Activated CD4-positive, alpha-beta memory T cell treated with anti-CD3 and anti-CD28 coated beads for 36 hours (primary cell): ENCODE measurements at regions not wholly inside any gene's neighbourhood (a gene's known extent, or its start where the extent isn't known, plus 50 kb on each side); places are given as distances from the start of the nearest gene placed in this dataset.

Experiments
- CTCF ChIA-PET: fragments of 350-600 bp; sonication (Branson Sonifier 250); formaldehyde crosslinking; loops from one replicate; lab custom pipeline; 2021; ENCODE audit warnings: antibody characterized with exemption, inconsistent platforms; lab: Charles Lee
- POLR2A ChIA-PET: fragments of 350-600 bp; sonication (Branson Sonifier 250); formaldehyde crosslinking; loops from one replicate; lab custom pipeline; 2021; ENCODE audit warnings: antibody characterized with exemption; lab: Charles Lee
- DNase-seq: peaks from one replicate; pipeline ENCODE4 v3.0.0-alpha.2; 2020
- H3K27ac Mint-ChIP-seq: one replicate; pipeline ENCODE4 v1.8.0; 2021; ENCODE audit warnings: mixed read lengths
- H3K27me3 Mint-ChIP-seq: one replicate; pipeline ENCODE4 v1.8.0; 2021; ENCODE audit warnings: mixed read lengths
- H3K36me3 Mint-ChIP-seq: one replicate; pipeline ENCODE4 v1.8.0; 2021; ENCODE audit warnings: mixed read lengths
- H3K4me1 Mint-ChIP-seq: one replicate; pipeline ENCODE4 v1.8.0; 2021; ENCODE audit warnings: low read depth, mixed read lengths
- H3K4me3 Mint-ChIP-seq: one replicate; pipeline ENCODE4 v1.8.0; 2021; ENCODE audit warnings: mild to moderate bottlenecking, mixed read lengths
- H3K9me3 Mint-ChIP-seq: one replicate; pipeline ENCODE4 v1.8.0; 2021; ENCODE audit warnings: mixed read lengths
- intact Hi-C: fragments of 100-400 bp; cut with micrococcal nuclease; formaldehyde crosslinking; loops from one replicate; pipeline ENCODE4 v1.15.1; 2023

DNA sequence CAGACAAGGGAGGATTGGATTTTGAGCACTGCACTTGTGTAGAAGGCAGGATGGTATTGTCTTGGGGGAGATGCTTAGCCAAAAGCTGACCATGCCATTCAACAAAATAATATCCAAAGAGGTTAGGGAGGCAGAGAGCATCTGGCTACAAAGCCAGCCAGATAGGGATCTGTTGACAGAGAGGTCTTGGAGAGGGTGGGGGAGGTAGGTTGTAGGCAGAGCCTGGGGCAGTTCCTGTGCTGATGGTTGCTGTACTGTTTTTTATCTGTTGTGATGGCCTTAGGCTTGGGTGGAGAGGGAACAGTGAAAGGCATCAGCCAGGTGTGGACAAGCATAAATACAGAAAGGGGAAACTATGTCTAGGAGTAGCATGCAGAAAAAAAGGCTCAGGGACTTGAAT, 100.9 kb downstream of the AQP4 start:
- no peak for DNase-seq
- ChIA-PET POLR2A (no interaction called here), CTCF (no interaction called here)
- H3K4me1 Mint-ChIP-seq = no peaks in the 10 kb centered on the region
- H3K4me3 Mint-ChIP-seq = no peak overlapping the region
- intact Hi-C loops = no loop called here
- H3K36me3 Mint-ChIP-seq = no peaks in the 10 kb centered on the region
- H3K27ac Mint-ChIP-seq = no peak overlapping the region
- H3K9me3 Mint-ChIP-seq = peaks cover 7% of the 10 kb centered on the region
- no peaks in the 10 kb centered on the region for H3K27me3 Mint-ChIP-seq

DNA sequence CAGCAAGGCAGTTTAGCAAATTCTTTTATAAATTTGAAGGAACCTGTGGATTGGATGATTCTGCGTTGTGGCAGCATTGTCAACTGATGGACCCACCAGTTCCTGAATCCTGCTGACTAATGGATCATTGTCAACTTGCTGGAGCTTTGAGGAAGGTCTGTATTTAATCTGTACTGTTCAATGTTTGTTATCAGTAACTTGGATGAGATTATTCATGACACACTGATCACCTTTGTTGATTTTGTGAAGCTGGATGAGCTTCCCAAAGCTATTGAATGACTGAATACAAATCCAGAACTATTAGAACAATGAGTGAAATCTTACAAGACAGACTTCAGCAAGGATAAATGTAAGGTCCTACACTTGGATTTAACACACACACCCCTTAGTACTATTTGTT, 101.3 kb downstream of the AQP4 start:
- Mint-ChIP-seq H3K27ac (no peak overlapping the region), H3K4me3 (no peak overlapping the region), H3K9me3 (peaks cover 7% of the 10 kb centered on the region), H3K4me1 (no peaks in the 10 kb centered on the region), H3K36me3 (no peaks in the 10 kb centered on the region), H3K27me3 (no peaks in the 10 kb centered on the region)
- CTCF ChIA-PET = no interaction called here
- intact Hi-C loops = no loop called here
- POLR2A ChIA-PET = no interaction called here
- DNase-seq = no peak

DNA sequence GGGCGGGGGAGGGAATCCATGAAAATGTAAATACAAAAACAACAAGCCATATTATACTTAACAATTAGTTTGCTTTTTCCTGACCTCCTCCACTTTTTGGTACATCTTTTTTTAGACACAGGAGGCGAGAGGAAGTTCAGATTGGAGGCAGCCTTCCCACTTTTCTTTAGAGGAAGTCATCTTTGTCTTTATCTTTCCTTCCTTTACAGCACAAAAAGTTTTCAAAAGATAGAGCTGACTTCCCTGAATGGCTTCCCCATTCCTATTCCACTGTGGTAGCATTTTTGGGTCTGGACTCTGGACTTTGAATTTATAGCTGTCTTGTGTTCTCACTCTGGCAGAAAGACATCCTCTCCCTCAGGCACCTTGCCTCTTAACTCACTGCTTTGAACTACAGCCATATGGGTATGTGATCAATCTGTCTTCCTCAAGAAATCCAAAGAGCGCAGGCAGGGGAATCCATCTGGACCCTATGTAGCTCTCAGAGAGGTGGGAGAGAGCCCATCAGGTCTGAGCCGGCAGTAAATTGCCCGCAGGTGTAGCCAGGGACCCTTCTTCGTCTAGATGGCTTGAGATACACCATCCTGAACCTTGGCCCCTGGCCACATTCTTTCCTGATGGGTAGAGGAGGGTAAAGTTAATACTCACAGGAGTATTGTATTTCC, 101.9 kb downstream of the AQP4 start:
- intact Hi-C loops = no loop called here
- POLR2A ChIA-PET = no interaction called here

DNA sequence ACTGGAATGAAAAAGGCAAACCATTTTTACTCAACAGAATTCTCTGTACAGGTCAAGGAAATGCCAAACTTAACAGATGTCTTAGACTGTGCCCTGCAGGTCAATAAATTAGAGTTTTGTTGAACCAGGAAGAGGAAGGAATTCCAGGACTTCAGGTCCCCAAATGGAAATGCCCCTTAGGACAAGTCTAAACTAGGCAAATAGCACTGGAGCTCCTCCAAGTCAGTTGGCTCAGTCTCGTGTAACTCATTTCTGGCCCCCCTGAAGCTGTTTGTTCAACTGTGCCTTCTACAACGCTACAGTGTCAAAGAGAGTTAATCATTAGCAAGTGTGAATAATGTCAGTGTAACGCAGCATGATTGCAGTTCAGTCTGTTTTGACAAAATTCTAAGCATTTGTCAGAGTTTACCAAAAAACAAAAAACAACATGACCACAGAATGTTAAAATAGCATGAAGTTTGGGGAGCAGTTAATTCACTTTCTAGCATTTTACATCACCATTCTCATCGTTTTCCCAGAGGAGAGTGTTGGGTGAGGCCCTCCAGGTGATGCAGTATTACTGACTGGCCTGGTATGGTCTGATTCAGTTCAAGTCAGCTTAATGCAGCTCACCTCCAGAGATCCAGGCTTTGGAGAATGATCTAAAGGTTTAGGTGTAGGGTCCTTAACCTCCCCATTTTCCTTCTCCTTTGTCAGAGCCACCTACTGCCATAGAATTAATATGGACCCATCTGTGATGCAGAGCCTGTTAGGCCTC, 108.1 kb downstream of the AQP4 start:
- Mint-ChIP-seq H3K9me3 (peaks cover 5% of the 10 kb centered on the region), H3K27ac (no peak overlapping the region), H3K36me3 (no peaks in the 10 kb centered on the region), H3K4me3 (no peak overlapping the region), H3K4me1 (no peaks in the 10 kb centered on the region), H3K27me3 (no peaks in the 10 kb centered on the region)
- ChIA-PET CTCF (no interaction called here), POLR2A (no interaction called here)
- no peak for DNase-seq
- intact Hi-C loops = no loop called here

More for the DNA sequence above, 101.9 kb downstream of the AQP4 start:
- Mint-ChIP-seq H3K27me3 (no peaks in the 10 kb centered on the region), H3K36me3 (no peaks in the 10 kb centered on the region), H3K4me3 (no peak overlapping the region), H3K9me3 (peaks cover 7% of the 10 kb centered on the region), H3K27ac (no peak overlapping the region), H3K4me1 (no peaks in the 10 kb centered on the region)
- DNase-seq = no peak
- CTCF ChIA-PET = no interaction called here

DNA sequence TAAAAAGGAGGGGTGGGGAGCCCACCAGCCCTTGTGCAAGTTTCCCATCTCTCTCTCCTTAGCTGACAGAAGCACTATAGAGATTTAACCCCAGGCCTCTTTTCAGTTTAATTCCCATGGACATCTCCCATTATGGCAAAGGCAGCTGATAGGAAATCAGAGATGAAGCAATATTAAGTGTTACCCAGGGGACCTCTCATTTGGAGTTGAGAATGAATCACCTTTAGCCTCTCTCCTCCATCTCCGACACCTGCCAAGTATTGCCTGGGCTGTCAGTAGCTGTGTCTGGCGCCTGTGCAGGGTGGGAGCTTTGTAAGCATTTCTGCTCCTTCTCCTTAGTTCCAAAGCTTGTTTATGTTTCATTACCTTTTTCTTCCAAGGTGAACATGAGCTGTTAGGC, 109.0 kb downstream of the AQP4 start:
- H3K4me1 Mint-ChIP-seq = no peaks in the 10 kb centered on the region
- no peak for DNase-seq
- no peaks in the 10 kb centered on the region for H3K36me3 Mint-ChIP-seq
- ChIA-PET CTCF (no interaction called here), POLR2A (no interaction called here)
- no peak overlapping the region for H3K27ac Mint-ChIP-seq
- no peak overlapping the region for H3K4me3 Mint-ChIP-seq
- H3K9me3 Mint-ChIP-seq = peaks cover 1% of the 10 kb centered on the region
- intact Hi-C loops = no loop called here
- no peaks in the 10 kb centered on the region for H3K27me3 Mint-ChIP-seq

DNA sequence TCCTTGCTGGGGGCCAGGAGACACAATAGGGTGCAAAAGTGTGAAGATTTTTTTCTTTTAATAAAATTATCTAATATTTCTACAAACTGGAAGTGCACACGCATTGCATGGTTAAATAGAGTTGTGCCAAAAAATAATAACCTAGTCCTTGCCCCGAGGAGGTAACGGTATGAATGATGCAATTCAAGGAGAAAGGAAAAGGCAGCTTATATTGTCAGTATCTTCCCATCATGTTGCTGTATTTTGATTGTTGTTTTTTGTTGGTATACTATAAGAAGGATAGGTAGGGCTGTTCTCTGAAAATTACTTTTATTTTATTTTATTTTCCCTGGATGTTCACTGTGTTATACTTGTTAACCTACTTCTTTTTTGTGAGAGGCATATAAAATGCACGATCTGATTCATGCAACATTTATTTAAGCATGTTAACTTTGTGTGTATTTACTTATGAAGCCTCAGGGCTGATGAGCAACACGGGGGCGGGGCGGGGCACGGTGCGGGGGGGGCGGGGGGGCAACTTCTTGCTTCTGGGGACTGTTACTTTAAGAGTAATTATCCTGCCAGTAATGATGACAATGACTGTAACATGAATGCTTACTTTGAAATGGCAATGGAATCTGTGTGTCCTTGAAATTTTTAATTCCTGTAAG, 118.6 kb downstream of the AQP4 start:
- H3K9me3 Mint-ChIP-seq = no peaks in the 10 kb centered on the region
- H3K36me3 Mint-ChIP-seq = no peaks in the 10 kb centered on the region
- POLR2A ChIA-PET = no interaction called here
- no peaks in the 10 kb centered on the region for H3K27me3 Mint-ChIP-seq
- H3K4me3 Mint-ChIP-seq = no peak overlapping the region
- DNase-seq = no peak
- no peaks in the 10 kb centered on the region for H3K4me1 Mint-ChIP-seq
- no peak overlapping the region for H3K27ac Mint-ChIP-seq
- intact Hi-C loops = no loop called here
- CTCF ChIA-PET = no interaction called here

DNA sequence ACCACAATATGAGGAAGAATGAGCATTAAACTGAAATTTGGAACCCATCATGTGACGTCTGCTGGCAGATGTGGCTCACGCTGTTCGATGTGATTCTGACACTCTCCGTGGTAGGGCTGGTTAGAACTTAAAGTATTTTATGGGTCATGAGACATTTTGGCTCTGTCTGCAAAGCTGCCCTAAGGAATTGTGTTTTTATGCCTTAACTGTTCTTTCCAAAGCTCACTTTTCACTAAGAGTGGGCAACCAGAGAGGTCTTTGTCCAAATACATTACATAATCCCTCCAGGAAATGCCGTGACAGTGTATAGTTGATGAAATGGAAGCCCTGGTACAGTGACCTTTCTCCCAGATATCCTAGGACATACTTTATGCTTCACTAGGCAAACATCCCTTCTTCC, 119.1 kb downstream of the AQP4 start:
- Mint-ChIP-seq H3K27me3 (no peaks in the 10 kb centered on the region), H3K4me1 (no peaks in the 10 kb centered on the region), H3K36me3 (no peaks in the 10 kb centered on the region), H3K4me3 (no peak overlapping the region), H3K9me3 (no peaks in the 10 kb centered on the region), H3K27ac (no peak overlapping the region)
- ChIA-PET CTCF (no interaction called here), POLR2A (no interaction called here)
- DNase-seq = no peak
- intact Hi-C loops = no loop called here

DNA sequence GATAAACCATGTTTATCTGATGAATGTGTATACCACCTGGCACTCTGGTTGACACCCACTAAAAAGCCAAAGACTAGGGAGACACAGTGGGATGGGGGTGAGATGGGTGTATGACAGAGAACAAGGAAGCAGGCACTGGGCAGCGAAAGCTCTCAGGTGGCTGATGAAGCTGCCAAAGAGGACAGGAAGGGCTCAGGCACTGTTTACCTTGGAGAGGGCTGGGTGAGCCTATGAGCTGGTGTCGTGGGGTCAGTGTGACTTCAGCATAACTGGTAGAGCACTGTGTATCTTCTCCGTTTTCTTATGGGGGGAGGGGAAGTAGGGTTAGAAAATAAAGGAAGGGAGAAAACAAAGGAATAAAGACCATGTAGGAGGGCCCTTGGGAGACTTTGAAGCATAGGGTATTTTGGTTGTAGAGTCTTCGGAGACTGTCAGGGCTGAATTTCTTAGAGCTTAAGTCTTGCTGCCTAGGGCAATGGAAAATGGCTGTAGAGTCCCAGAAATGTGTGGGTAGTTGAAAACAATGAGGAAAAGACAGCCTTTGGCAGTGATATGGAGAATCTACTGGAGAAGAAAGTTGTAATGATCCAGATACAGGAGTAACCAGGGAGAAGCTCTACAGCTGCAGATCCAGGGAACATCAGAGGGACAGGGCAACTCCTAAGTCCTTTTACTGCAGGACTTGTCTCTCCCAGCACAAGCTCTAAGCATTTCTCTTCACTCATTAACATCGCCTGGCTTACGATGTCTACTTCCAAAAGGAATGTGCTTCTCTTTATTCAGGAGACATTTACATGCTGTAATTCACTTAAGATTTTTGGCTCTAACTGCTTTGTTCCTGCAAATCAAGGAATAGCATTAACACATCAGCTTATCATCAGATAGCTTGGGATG, 120.0 kb downstream of the AQP4 start:
- H3K4me1 Mint-ChIP-seq = no peaks in the 10 kb centered on the region

DNA sequence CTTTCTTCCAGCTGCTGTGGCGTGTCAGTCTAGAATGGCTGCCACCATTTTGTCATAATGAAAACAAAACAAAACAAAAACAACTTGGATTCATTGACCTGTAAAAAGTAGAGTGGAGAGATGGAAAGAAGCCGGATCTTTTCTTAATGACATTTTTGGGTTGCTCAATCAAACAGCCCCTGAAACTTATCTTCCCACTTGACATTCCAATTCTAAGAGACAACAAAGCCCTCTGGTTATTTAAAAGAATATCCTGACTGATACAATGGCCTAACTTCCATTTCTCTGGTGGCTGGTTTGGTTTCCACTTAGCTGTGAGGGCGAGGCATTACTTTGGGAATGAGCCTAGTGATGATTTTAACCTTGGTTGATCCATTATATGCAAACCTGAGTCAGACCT, 123.7 kb downstream of the AQP4 start:
- H3K4me3 Mint-ChIP-seq = no peak overlapping the region
- no peak overlapping the region for H3K27ac Mint-ChIP-seq
- POLR2A ChIA-PET = no interaction called here
- intact Hi-C loops = no loop called here
- H3K9me3 Mint-ChIP-seq = no peaks in the 10 kb centered on the region
- no peak for DNase-seq
- CTCF ChIA-PET = no interaction called here
- H3K36me3 Mint-ChIP-seq = no peaks in the 10 kb centered on the region
- H3K4me1 Mint-ChIP-seq = no peaks in the 10 kb centered on the region
- no peaks in the 10 kb centered on the region for H3K27me3 Mint-ChIP-seq

More for the DNA sequence above, 120.0 kb downstream of the AQP4 start:
- H3K27me3 Mint-ChIP-seq = no peaks in the 10 kb centered on the region
- no peaks in the 10 kb centered on the region for H3K36me3 Mint-ChIP-seq
- CTCF ChIA-PET = interaction anchor here (0.6 kb wide), 1 partner anchor 8 kb away, joined by 3 read pairs; no protein-coding TSS in a partner anchor
- POLR2A ChIA-PET = no interaction called here
- intact Hi-C loops = no loop called here
- no peaks in the 10 kb centered on the region for H3K9me3 Mint-ChIP-seq
- H3K4me3 Mint-ChIP-seq = no peak overlapping the region
- no peak overlapping the region for H3K27ac Mint-ChIP-seq
- DNase-seq = no peak

DNA sequence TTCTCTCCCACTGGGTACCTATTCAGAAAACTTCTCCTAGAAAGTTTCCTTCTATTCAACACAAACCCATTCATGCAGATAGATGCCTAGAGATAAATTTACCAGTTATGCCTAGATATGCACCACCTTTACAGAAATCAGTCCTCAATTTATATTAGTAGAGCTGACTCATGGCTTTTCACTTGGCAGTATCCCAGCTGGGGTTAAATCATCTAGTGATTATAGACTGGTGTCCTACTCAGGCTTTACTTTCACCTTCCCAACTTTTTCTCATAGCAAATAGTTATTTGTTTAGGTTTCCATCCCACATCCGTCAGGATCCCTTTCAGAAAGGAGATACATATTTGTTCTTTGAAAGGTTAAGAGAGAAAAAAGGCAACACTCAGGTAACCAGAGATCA, 124.5 kb downstream of the AQP4 start:
- Mint-ChIP-seq H3K9me3 (no peaks in the 10 kb centered on the region), H3K4me3 (no peak overlapping the region), H3K36me3 (no peaks in the 10 kb centered on the region), H3K4me1 (no peaks in the 10 kb centered on the region), H3K27me3 (no peaks in the 10 kb centered on the region), H3K27ac (no peak overlapping the region)
- ChIA-PET POLR2A (no interaction called here), CTCF (no interaction called here)
- no peak for DNase-seq
- intact Hi-C loops = no loop called here

DNA sequence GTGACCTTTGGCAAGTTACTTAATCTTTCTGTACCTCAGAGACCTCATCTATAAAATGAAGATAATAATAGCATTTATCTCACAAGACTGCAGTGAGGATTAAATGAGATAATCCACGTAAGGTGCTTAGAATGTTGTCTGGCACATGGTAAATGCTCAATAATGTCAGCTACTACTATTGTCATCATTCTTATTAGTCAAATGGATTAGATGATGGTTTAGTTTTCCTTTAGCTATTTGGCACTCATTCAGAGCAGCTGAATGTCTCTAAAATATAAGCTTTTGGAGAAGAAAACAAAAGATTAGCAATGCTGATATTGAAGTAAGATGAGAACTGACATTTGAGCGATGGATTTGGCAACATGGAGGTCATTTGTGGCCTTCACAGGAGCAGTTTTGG, 125.1 kb downstream of the AQP4 start:
- Mint-ChIP-seq H3K27ac (no peak overlapping the region), H3K27me3 (no peaks in the 10 kb centered on the region), H3K9me3 (no peaks in the 10 kb centered on the region), H3K36me3 (no peaks in the 10 kb centered on the region), H3K4me3 (no peak overlapping the region), H3K4me1 (no peaks in the 10 kb centered on the region)
- DNase-seq = no peak
- ChIA-PET CTCF (no interaction called here), POLR2A (no interaction called here)
- intact Hi-C loops = no loop called here

DNA sequence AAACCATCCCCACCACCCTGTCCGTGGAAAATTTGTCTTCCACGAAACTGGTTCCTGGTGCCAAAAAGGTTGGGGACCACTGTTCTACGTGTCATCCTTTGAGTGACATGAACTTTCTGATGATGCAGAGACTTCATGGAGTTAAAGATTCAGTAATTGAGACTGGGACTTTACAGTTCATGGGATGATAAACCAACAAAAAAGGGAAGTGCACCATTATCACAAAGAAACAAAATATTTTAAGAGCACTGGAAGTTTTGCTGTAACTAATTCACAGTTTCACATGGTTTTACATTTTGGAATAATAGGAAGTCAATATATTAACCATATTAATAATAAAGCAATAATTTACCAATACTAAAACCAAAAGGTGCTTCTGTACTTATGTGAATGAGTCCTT, 126.8 kb downstream of the AQP4 start:
- no peaks in the 10 kb centered on the region for H3K36me3 Mint-ChIP-seq

More for the DNA sequence above, 126.8 kb downstream of the AQP4 start:
- CTCF ChIA-PET = no interaction called here
- Mint-ChIP-seq H3K27me3 (no peaks in the 10 kb centered on the region), H3K4me1 (no peaks in the 10 kb centered on the region), H3K27ac (no peak overlapping the region), H3K4me3 (no peak overlapping the region), H3K9me3 (no peaks in the 10 kb centered on the region)
- intact Hi-C loops = no loop called here
- DNase-seq = no peak
- POLR2A ChIA-PET = no interaction called here
